C4-2B (cell line): ENCODE measurements at regions not wholly inside any gene's neighbourhood (a gene's known extent, or its start where the extent isn't known, plus 50 kb on each side); places are given as distances from the start of the nearest gene placed in this dataset.

ENCODE experiments used
- CTCF ChIP-seq: fragments of 450-650 bp; conservative IDR thresholded peaks from 2 replicates; pipeline ENCODE4 v1.5.1; 2017; ENCODE audit warnings: mild to moderate bottlenecking
- ZFX ChIP-seq: fragments of 450-650 bp; IDR thresholded peaks from 2 replicates; pipeline ENCODE4 v1.6.1; 2017

- TF ChIP-seq CTCF (no peak; the same call in 1 of the 2 replicates), ZFX (no peak)
Measured at GRCh38 chr9:135241381-135242048, 154.0 kb downstream of the OLFM1 start.
